Keratinocyte (primary cell): ENCODE measurements at regions not wholly inside any gene's neighbourhood (a gene's known extent, or its start where the extent isn't known, plus 50 kb on each side); places are given as distances from the start of the nearest gene placed in this dataset.

Experiments used
- DNase-seq: peaks from one replicate; pipeline ENCODE4 v3.0.0-alpha.2; 2011; ENCODE audit warnings: low read depth, missing footprints, low spot score
- FAIRE-seq: peaks from 2 replicates; lab custom pipeline; 2011; peaks lifted over from hg19 to GRCh38; lab: Jason Lieb, UNC
- H2AFZ ChIP-seq: 2 replicates; pipeline ENCODE4 v1.6.0; 2012; ENCODE audit warnings: low read length, control low read depth, inconsistent platforms; ENCODE audit not compliant: control insufficient read depth
- H3K27ac ChIP-seq: 2 replicates; pipeline ENCODE4 v1.5.1; 2011; ENCODE audit warnings: low read length; ENCODE audit not compliant: control insufficient read depth, insufficient read depth
- H3K27me3 ChIP-seq: 3 replicates; pipeline ENCODE4 v1.6.0; 2011; ENCODE audit warnings: low read length; ENCODE audit not compliant: control insufficient read depth, insufficient read depth; ENCODE audit errors: extremely low read depth
- H3K36me3 ChIP-seq, 2 experiments: 2 replicates in 1 of 2; 3 replicates in 1 of 2; pipeline ENCODE4 v1.5.1; 2011; ENCODE audit warnings: low read length in 2 of 2, mild to moderate bottlenecking in 1 of 2; ENCODE audit not compliant: control insufficient read depth in 2 of 2, insufficient read depth in 2 of 2; ENCODE audit errors: extremely low read depth in 1 of 2
- H3K4me1 ChIP-seq: 3 replicates; pipeline ENCODE4 v1.5.1; 2011; ENCODE audit warnings: low read length; ENCODE audit not compliant: control insufficient read depth, insufficient read depth; ENCODE audit errors: extremely low read depth
- H3K4me2 ChIP-seq: 3 replicates; pipeline ENCODE4 v1.6.0; 2011; ENCODE audit warnings: low read depth, low read length; ENCODE audit not compliant: control insufficient read depth, insufficient read depth; ENCODE audit errors: extremely low read depth
- H3K4me3 ChIP-seq, 3 experiments: fragments of 200-600 bp in 1 of 3; sonication (generic) in 1 of 3; 2 replicates in 2 of 3; 3 replicates in 1 of 3; pipeline ENCODE4 v1.5.1; 2011 to 2016; ENCODE audit warnings: low read length in 3 of 3, mild to moderate bottlenecking in 3 of 3, control low read depth in 2 of 3, inconsistent platforms in 1 of 3, low read depth in 1 of 3, mixed read lengths in 1 of 3, mixed run types in 1 of 3, moderate library complexity in 1 of 3; ENCODE audit not compliant: control insufficient read depth in 2 of 3, insufficient read depth in 2 of 3; ENCODE audit errors: extremely low read depth in 1 of 3
- H3K79me2 ChIP-seq: 2 replicates; pipeline ENCODE4 v1.6.0; 2012; ENCODE audit warnings: low read length; ENCODE audit not compliant: control insufficient read depth, insufficient read depth
- H3K9ac ChIP-seq: 3 replicates; pipeline ENCODE4 v1.6.0; 2011; ENCODE audit warnings: low read length; ENCODE audit not compliant: control insufficient read depth, insufficient read depth; ENCODE audit errors: extremely low read depth
- H3K9me1 ChIP-seq: 3 replicates; pipeline ENCODE4 v1.6.0; 2011; ENCODE audit warnings: low read length; ENCODE audit not compliant: control insufficient read depth, insufficient read depth; ENCODE audit errors: extremely low read depth
- H3K9me3 ChIP-seq: 2 replicates; pipeline ENCODE4 v1.5.1; 2012; ENCODE audit warnings: low read depth, low read length; ENCODE audit not compliant: control insufficient read depth
- H4K20me1 ChIP-seq: 3 replicates; pipeline ENCODE4 v1.6.0; 2011; ENCODE audit warnings: low read length; ENCODE audit not compliant: control insufficient read depth, insufficient read depth; ENCODE audit errors: extremely low read depth
- EZH2 ChIP-seq: IDR thresholded peaks from one replicate; pipeline ENCODE4 v1.6.1; 2012; ENCODE audit warnings: inconsistent platforms, mild to moderate bottlenecking, low read length, moderate library complexity
- dilution Hi-C: fragments of 300-500 bp; cut with MboI; formaldehyde crosslinking; loops from one replicate; pipeline ENCODE4 v1.7.0; 2020; ENCODE audit warnings: low sequenced_read_pairs; ENCODE audit not compliant: extremely low pct_ligation_motif_present
- TF ChIP-seq, protein P1 (sequence below), 3 experiments: IDR thresholded peaks in 1 of 3; conservative IDR thresholded peaks in 1 of 3; optimal IDR thresholded peaks in 1 of 3; 2 replicates in 2 of 3; 3 replicates in 1 of 3; pipeline versions ENCODE3 to v1.5.1; 2011; ENCODE audit warnings: low read length in 3 of 3, mild to moderate bottlenecking in 3 of 3, moderate library complexity in 2 of 3, control low read depth in 1 of 3, inconsistent platforms in 1 of 3; ENCODE audit not compliant: insufficient read depth in 2 of 3; ENCODE audit errors: extremely low read depth in 1 of 3

- Histone ChIP-seq H3K9me1 (no peaks in the 10 kb centered on the region), H3K79me2 (no peaks in the 10 kb centered on the region), H3K9me3 (no peaks in the 10 kb centered on the region), H3K9ac (no peak overlapping the region), H3K27me3 (peaks cover 3% of the 10 kb centered on the region), H3K4me2 (no peak overlapping the region), H3K36me3 (no peaks in the 10 kb centered on the region), H4K20me1 (no peaks in the 10 kb centered on the region), H3K4me3 (no peak overlapping the region), H3K4me1 (no peaks in the 10 kb centered on the region), H2AFZ (no peak overlapping the region), H3K27ac (no peak overlapping the region)
- DNase-seq, result no peak
- no peak for FAIRE-seq
- dilution Hi-C loops, result no loop called here
- TF ChIP-seq, protein P1, sequence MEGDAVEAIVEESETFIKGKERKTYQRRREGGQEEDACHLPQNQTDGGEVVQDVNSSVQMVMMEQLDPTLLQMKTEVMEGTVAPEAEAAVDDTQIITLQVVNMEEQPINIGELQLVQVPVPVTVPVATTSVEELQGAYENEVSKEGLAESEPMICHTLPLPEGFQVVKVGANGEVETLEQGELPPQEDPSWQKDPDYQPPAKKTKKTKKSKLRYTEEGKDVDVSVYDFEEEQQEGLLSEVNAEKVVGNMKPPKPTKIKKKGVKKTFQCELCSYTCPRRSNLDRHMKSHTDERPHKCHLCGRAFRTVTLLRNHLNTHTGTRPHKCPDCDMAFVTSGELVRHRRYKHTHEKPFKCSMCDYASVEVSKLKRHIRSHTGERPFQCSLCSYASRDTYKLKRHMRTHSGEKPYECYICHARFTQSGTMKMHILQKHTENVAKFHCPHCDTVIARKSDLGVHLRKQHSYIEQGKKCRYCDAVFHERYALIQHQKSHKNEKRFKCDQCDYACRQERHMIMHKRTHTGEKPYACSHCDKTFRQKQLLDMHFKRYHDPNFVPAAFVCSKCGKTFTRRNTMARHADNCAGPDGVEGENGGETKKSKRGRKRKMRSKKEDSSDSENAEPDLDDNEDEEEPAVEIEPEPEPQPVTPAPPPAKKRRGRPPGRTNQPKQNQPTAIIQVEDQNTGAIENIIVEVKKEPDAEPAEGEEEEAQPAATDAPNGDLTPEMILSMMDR (optimal IDR thresholded peaks at IDR 0.05 in 1 of 3, IDR thresholded peaks at IDR 0.05 in 1 of 3, conservative IDR thresholded peaks at IDR 0.05 in 1 of 3; ENCODE audit: extremely low read depth in 1 of 3, insufficient read depth in 2 of 3, low read length in 3 of 3), result no peak
- no peak for TF ChIP-seq EZH2
Measured at GRCh38 chr17:6347776-6348175, 87.1 kb downstream of the AIPL1 start.

- DNase-seq (no peak), FAIRE-seq (no peak)
- H3K27me3 ChIP-seq, result no peaks in the 10 kb centered on the region
- no peak overlapping the region for H2AFZ ChIP-seq
- H3K9me1 ChIP-seq, result no peaks in the 10 kb centered on the region
- H3K4me2 ChIP-seq, result no peak overlapping the region
- no peaks in the 10 kb centered on the region for H3K9me3 ChIP-seq
- no peak overlapping the region for H3K9ac ChIP-seq
- no peaks in the 10 kb centered on the region for H3K79me2 ChIP-seq
- H3K4me3 ChIP-seq, result no peak overlapping the region
- TF ChIP-seq, protein P1 (optimal IDR thresholded peaks at IDR 0.05 in 1 of 3, IDR thresholded peaks at IDR 0.05 in 1 of 3, conservative IDR thresholded peaks at IDR 0.05 in 1 of 3; ENCODE audit: extremely low read depth in 1 of 3, insufficient read depth in 2 of 3, low read length in 3 of 3), result no peak
- TF ChIP-seq EZH2, result no peak
- H3K27ac ChIP-seq, result no peak overlapping the region
- H3K4me1 ChIP-seq, result no peaks in the 10 kb centered on the region
- H3K36me3 ChIP-seq, result no peaks in the 10 kb centered on the region
- dilution Hi-C loops, result no loop called here
- no peaks in the 10 kb centered on the region for H4K20me1 ChIP-seq
Measured at GRCh38 chr17:6346986-6347385, 87.9 kb downstream of the AIPL1 start.
